Body of pancreas (tissue), 4 donors: ENCODE measurements at regions not wholly inside any gene's neighbourhood (a gene's known extent, or its start where the extent isn't known, plus 50 kb on each side); places are given as distances from the start of the nearest gene placed in this dataset.

Source experiments
- ATAC-seq: fragments of 150-250 bp; one replicate; pipeline ENCODE4 v1.9.1; 2016
- DNase-seq, 4 donors: peaks; one replicate each; pipeline ENCODE4 v3.0.0-alpha.2; 2019
- H3K27ac ChIP-seq, 4 donors: fragments of 200-600 bp; sonication (generic); 1 replicate in 3 of 4; 2 replicates in 1 of 4; pipeline versions ENCODE4 v1.5.1 to v1.6.1; 2016 to 2019; ENCODE audit warnings: mild to moderate bottlenecking in 1 of 4, mixed read lengths in 1 of 4, moderate library complexity in 1 of 4
- H3K27me3 ChIP-seq, 2 donors: fragments of 200-600 bp; sonication (generic); one replicate each; pipeline ENCODE4 v1.6.0; 2016; ENCODE audit warnings: mild to moderate bottlenecking in 1 of 2
- H3K36me3 ChIP-seq, 2 donors: fragments of 200-600 bp; sonication (generic); replicated peaks in 1 of 2; 2 replicates each; pipeline ENCODE4 v1.5.1; 2016; ENCODE audit warnings: low read depth in 2 of 2; ENCODE audit not compliant: insufficient read depth in 1 of 2
- H3K4me1 ChIP-seq: fragments of 200-600 bp; sonication (generic); one replicate; pipeline ENCODE4 v1.6.0; 2016
- H3K4me3 ChIP-seq, 2 donors: fragments of 200-600 bp; sonication (generic); 1 replicate in 1 of 2; 2 replicates in 1 of 2; pipeline ENCODE4 v1.5.1; 2016 to 2019
- H3K9me3 ChIP-seq, 3 donors: fragments of 200-600 bp; sonication (generic); 1 replicate in 2 of 3; 2 replicates in 1 of 3; pipeline ENCODE4 v1.5.1; 2016
- POLR2A ChIP-seq, 3 donors: fragments of 450-650 bp; IDR thresholded peaks; one replicate each; pipeline ENCODE4 v1.6.1; 2016; ENCODE audit warnings: antibody characterized with exemption in 3 of 3, mild to moderate bottlenecking in 2 of 3
- WGBS, 2 donors: methylation state at CpG; one replicate each; pipeline ENCODE4 v1.1.5; 2017; 5-methylcytosine and 5-hydroxymethylcytosine counted together
- intact Hi-C: fragments of 100-400 bp; cut with DNase I; formaldehyde crosslinking; loops from one replicate; pipeline ENCODE4 v1.15.1; 2023
- TF ChIP-seq, protein P1 (sequence below), 7 experiments: fragments of 450-650 bp in 4 of 7; fragments of 200-600 bp in 3 of 7; sonication (generic) in 3 of 7; IDR thresholded peaks; one replicate each; pipeline ENCODE4 v1.5.1; 2016 to 2019; ENCODE audit warnings: antibody characterized with exemption in 7 of 7

- DNase-seq: no peak
- H3K9me3 ChIP-seq: no peaks in the 10 kb centered on the region
- ATAC-seq: no peak
- H3K27me3 ChIP-seq: no peaks in the 10 kb centered on the region
- H3K4me1 ChIP-seq: no peaks in the 10 kb centered on the region
- 25 to 59% methylated on average over 1 of the region's 1 CpG for WGBS, 2 donors
- intact Hi-C loops: no loop called here
- H3K36me3 ChIP-seq: no peaks in the 10 kb centered on the region
- H3K27ac ChIP-seq: no peak overlapping the region
- H3K4me3 ChIP-seq: no peak overlapping the region
- TF ChIP-seq POLR2A (IDR thresholded peaks at IDR 0.05): no peak
- TF ChIP-seq, protein P1, sequence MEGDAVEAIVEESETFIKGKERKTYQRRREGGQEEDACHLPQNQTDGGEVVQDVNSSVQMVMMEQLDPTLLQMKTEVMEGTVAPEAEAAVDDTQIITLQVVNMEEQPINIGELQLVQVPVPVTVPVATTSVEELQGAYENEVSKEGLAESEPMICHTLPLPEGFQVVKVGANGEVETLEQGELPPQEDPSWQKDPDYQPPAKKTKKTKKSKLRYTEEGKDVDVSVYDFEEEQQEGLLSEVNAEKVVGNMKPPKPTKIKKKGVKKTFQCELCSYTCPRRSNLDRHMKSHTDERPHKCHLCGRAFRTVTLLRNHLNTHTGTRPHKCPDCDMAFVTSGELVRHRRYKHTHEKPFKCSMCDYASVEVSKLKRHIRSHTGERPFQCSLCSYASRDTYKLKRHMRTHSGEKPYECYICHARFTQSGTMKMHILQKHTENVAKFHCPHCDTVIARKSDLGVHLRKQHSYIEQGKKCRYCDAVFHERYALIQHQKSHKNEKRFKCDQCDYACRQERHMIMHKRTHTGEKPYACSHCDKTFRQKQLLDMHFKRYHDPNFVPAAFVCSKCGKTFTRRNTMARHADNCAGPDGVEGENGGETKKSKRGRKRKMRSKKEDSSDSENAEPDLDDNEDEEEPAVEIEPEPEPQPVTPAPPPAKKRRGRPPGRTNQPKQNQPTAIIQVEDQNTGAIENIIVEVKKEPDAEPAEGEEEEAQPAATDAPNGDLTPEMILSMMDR (IDR thresholded peaks at IDR 0.05): no peak
Measured at GRCh38 chr1:106749906-106750305, 306.6 kb upstream of the PRMT6 start.

DNA sequence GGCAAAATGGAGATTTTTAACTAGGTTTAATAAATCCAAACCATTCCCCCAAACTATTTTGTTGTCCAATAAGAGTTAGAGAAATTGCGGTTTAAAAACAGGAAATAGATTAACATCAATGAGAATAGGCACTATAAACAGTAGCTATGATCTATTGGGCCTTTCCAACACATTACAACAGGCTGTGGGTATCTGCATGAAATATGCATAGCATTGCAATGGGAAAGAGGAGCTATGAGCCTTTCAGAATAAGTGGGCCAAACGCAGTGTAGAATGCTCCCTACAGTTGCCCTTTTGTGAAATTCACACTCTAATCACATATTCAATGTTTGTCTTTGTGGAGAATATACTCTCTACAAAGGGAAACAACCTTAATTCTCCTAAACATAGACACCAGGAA lies 305.5 kb upstream of the PRMT6 start:
- no peak for ATAC-seq

GRCh38 chr1:106753066-106753465 lies 303.4 kb upstream of the PRMT6 start:
- H3K9me3 ChIP-seq: no peaks in the 10 kb centered on the region
- TF ChIP-seq, protein P1 (IDR thresholded peaks at IDR 0.05): no peak
- no peak for TF ChIP-seq POLR2A (IDR thresholded peaks at IDR 0.05)
- intact Hi-C loops: no loop called here
- DNase-seq (no peak), ATAC-seq (no peak)
- H3K27me3 ChIP-seq: no peaks in the 10 kb centered on the region
- H3K4me1 ChIP-seq: no peaks in the 10 kb centered on the region
- no peak overlapping the region for H3K4me3 ChIP-seq
- no peaks in the 10 kb centered on the region for H3K36me3 ChIP-seq
- 48 to 56% methylated on average over 1 of the region's 1 CpG for WGBS, 2 donors
- no peak overlapping the region for H3K27ac ChIP-seq

More for the DNA sequence above, 305.5 kb upstream of the PRMT6 start:
- Histone ChIP-seq H3K27ac (no peak overlapping the region), H3K27me3 (no peaks in the 10 kb centered on the region), H3K9me3 (no peaks in the 10 kb centered on the region), H3K36me3 (no peaks in the 10 kb centered on the region), H3K4me1 (no peaks in the 10 kb centered on the region), H3K4me3 (no peak overlapping the region)
- DNase-seq: no peak
- 38 to 52% methylated on average over 2 of the region's 2 CpGs for WGBS, 2 donors
- intact Hi-C loops: no loop called here
- no peak for TF ChIP-seq POLR2A (IDR thresholded peaks at IDR 0.05)
- TF ChIP-seq, protein P1 (IDR thresholded peaks at IDR 0.05): no peak

DNA sequence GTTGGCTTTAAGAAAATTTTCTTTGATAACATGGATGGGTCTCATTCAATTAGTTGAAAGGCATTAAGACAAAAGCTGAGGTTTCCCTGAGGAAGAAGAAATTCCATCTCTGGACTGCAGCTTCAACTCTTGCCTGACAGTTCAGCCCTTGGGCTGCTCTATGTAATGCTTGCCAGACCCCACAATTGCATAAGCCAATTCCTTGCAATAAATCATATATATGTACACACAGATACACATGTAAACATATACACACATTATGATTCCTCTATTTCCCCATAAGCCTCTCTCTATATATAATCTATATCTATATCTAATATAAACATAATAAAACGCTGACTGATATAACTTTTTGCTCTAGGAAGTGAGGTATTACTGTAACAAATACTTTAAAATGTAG lies 301.5 kb upstream of the PRMT6 start:
- H3K36me3 ChIP-seq: no peaks in the 10 kb centered on the region
- no peak overlapping the region for H3K27ac ChIP-seq
- TF ChIP-seq, protein P1 (IDR thresholded peaks at IDR 0.05): no peak
- no peak for TF ChIP-seq POLR2A (IDR thresholded peaks at IDR 0.05)
- no peaks in the 10 kb centered on the region for H3K4me1 ChIP-seq
- ATAC-seq (no peak), DNase-seq (no peak)
- no peak overlapping the region for H3K4me3 ChIP-seq
- 20 to 32% methylated on average over 1 of the region's 1 CpG for WGBS, 2 donors
- H3K9me3 ChIP-seq: no peaks in the 10 kb centered on the region
- intact Hi-C loops: no loop called here
- H3K27me3 ChIP-seq: no peaks in the 10 kb centered on the region

DNA sequence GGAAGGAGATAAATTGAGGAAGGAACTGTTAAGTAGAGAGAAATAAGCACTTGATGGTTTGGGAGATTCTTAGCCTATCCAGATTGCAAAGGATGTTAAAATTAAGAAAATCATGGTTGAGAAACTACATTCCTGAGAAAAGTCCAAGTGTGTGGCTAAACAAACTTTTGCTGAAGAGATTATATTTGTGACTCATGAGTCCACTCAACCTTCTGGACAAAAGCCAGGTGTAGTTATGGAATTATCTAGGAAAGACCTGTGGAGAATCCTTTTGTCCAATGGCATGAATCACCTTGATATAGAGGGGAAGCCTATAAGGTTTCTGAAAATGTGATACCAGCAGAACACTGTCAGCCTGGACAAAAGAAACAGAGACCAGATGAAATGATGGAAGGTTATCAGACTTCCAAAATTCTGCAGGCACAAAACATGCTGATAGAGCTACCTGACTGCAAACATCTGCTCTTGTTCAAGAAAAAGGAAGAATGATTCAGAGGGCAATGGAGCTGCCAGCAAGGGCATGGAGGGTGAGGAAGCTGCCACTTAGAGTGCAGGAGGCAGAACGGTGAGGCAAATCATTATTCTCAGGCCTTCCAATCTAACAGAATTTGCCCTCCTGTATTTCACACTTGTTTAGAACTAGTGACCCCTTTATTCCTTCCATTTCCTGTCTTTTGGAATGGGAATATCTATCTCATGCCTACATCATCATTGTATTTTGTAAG lies 300.6 kb upstream of the PRMT6 start:
- Histone ChIP-seq H3K4me3 (no peak overlapping the region), H3K4me1 (no peaks in the 10 kb centered on the region), H3K36me3 (no peaks in the 10 kb centered on the region), H3K9me3 (no peaks in the 10 kb centered on the region), H3K27me3 (no peaks in the 10 kb centered on the region), H3K27ac (no peak overlapping the region)
- 40 to 50% methylated on average over 1 of the region's 1 CpG for WGBS, 2 donors
- intact Hi-C loops: no loop called here
- ATAC-seq (no peak), DNase-seq (no peak)
- TF ChIP-seq, protein P1 (IDR thresholded peaks at IDR 0.05): no peak
- no peak for TF ChIP-seq POLR2A (IDR thresholded peaks at IDR 0.05)
